ENCODE measurements at regions not wholly inside any gene's neighbourhood (a gene's known extent, or its start where the extent isn't known, plus 50 kb on each side); places are given as distances from the start of the nearest gene placed in this dataset.
"Not testable (repeated sequence)": the region's sequence is repeated elsewhere in the genome, so short reads cannot be mapped to it uniquely, and the experiment has no call there.

- DNase-seq (ENCODE audit: low spot score) = not testable (repeated sequence)
These were observed 128.4 kb downstream of the TNFRSF13B start for GRCh38 chr17:16843511-16843910.

DNA sequence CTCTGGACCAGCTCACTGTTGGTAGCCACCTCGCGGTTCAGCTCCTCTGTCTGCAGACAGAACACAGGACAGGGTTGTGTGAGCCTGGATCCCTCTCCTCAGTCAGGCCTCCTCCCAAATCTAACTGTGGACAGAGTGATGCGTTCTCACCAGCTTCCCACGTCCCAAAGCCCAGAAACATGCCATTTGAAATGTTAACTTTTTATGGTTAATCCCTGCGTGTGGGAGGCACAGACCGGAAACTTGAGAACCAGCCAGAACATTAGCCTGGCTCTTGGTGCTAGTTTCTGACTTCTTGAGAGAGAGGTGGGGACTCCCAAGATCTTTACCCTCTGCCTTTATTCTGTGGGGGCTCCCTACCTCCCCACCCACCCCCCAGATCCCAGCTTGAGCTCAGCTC lies 129.6 kb downstream of the TNFRSF13B start:
- not testable (repeated sequence) for DNase-seq (ENCODE audit: low spot score)

DNA sequence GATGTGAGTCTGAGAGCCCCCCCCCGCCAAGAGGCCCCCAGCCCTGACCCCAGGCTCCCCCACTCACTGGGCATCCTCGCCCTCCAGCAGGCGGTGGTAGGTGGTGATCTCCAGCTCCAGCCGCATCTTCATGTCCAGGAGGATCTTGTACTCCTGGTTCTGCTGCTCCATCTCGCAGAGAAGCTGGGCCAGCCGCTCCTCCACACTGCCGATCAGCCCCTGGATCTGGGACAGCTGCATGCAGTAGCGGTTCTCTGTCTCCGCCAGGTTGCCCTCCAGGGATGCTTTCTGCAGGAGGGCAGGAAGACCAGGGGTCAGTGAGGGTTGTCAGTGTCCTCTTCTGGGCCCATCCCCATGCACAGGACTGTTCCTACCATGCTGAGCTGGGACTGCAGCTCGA lies 130.0 kb downstream of the TNFRSF13B start:
- DNase-seq (ENCODE audit: low spot score) = not testable (repeated sequence)

GRCh38 chr17:16840219-16840618 lies 131.7 kb downstream of the TNFRSF13B start:
- not testable (repeated sequence) for DNase-seq (ENCODE audit: low spot score)

DNA sequence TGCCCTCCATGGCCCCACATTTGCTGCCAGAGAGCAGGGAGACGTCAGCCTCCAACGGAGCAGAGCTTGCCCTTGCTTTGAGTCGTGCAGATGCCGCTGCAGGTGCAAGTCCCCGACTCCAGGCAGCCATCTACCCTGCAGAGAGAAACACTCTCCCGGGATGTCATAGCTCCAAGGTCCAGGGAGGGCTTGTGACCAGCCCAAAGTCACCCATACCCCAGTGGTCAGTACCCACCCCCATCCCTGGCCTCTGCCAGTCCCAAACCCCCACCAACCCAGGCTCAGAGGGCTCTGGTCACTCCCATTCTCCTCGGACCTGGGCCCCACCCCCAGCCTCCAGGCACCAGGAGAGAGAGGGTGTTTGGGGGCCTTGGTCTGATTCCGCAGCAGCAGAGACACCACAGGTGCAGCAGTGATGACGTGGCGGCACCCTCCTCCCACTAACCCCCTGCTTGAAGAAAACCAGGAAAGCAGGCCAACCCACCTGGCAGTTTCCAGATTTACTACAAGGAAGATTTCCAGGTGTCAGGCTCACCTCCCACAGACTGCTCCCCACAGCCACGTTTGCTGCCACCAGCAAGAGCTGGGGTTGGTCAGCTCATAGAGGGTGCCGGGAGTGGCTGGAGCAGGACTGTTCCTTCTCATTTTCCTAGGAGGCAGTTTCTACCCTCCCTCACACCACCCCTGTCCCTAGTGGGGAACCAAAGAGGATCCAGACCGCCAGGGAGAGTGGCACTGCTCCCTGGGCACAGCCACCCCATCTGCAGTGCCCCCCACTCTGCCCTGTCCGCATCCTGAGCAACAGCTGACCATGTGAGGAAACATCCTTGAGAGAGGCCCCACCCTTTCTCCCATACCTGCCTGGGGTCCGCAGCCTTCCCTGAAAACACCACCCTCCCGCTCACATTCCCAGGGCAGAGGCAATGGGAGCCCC lies 132.4 kb downstream of the TNFRSF13B start:
- DNase-seq (ENCODE audit: low spot score) = not testable (repeated sequence)

GRCh38 chr17:16838795-16839194 lies 133.1 kb downstream of the TNFRSF13B start:
- DNase-seq (ENCODE audit: low spot score) = not testable (repeated sequence)

DNA sequence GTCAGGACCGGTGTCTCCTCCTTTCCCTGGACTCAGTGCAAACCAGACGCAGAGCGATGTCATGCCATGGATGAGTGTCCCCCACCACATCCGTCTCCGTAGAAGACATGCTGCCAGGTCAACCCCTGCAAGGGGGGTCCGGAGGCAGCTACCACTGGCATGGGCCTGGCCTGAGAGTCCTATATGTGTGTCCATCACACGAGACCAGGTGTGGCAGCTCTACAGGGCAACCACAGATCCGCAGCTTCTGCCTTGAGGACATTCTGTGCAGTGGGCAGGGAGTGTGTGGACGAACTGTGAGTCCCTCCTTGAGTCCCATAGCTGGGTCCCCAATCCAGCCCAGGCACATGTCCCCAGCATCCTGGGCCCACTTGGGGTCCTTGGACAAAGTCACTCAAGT lies 133.6 kb downstream of the TNFRSF13B start:
- DNase-seq (ENCODE audit: low spot score) = not testable (repeated sequence)

GRCh38 chr17:16837468-16838266 lies 134.3 kb downstream of the TNFRSF13B start:
- not testable (repeated sequence) for DNase-seq (ENCODE audit: low spot score)

GRCh38 chr17:16836315-16836915 lies 135.5 kb downstream of the TNFRSF13B start:
- not testable (repeated sequence) for DNase-seq (ENCODE audit: low spot score)

GRCh38 chr17:16833517-16833916 lies 138.4 kb downstream of the TNFRSF13B start:
- not testable (repeated sequence) for DNase-seq (ENCODE audit: low spot score)

GRCh38 chr17:16832853-16833252 lies 139.1 kb downstream of the TNFRSF13B start:
- not testable (repeated sequence) for DNase-seq (ENCODE audit: low spot score)

- not testable (repeated sequence) for DNase-seq (ENCODE audit: low spot score)
These were observed 139.7 kb downstream of the TNFRSF13B start for GRCh38 chr17:16832206-16832605.

GRCh38 chr17:16830770-16831169 lies 140.7 kb downstream of the CCDC144A start:
- not testable (repeated sequence) for DNase-seq (ENCODE audit: low spot score)

- not testable (repeated sequence) for DNase-seq (ENCODE audit: low spot score)
These were observed 140.2 kb downstream of the CCDC144A start for GRCh38 chr17:16830219-16830618.

All from hematopoietic multipotent progenitor cell treated with erythropoietin and hydrocortisone succinate and interleukin-3 and kit ligand, for 17 days (in vitro differentiated cells).